ENCODE measurements at regions not wholly inside any gene's neighbourhood (a gene's known extent, or its start where the extent isn't known, plus 50 kb on each side); places are given as distances from the start of the nearest gene placed in this dataset.

DNA sequence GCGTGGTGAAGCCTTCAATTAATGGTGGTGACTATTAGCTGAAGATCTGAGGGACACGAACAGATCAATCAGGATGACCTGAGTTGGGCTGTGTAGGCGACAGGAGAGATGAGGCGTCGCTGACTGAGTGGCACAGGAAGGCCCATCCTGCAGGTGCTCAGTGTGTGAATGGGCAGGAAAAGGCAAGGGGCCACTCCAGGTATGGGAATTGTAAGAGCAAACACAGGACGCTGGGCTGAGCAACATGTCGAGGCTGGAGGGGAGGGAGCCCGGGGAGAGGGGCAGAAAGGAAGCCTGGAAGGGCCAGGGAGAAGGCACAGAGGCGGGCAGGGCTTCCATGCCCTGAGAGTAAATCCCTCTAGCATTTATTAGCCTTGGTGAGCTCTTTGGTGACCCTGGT lies 151.0 kb downstream of the VEGFA start:
- TF ChIP-seq, protein P1, sequence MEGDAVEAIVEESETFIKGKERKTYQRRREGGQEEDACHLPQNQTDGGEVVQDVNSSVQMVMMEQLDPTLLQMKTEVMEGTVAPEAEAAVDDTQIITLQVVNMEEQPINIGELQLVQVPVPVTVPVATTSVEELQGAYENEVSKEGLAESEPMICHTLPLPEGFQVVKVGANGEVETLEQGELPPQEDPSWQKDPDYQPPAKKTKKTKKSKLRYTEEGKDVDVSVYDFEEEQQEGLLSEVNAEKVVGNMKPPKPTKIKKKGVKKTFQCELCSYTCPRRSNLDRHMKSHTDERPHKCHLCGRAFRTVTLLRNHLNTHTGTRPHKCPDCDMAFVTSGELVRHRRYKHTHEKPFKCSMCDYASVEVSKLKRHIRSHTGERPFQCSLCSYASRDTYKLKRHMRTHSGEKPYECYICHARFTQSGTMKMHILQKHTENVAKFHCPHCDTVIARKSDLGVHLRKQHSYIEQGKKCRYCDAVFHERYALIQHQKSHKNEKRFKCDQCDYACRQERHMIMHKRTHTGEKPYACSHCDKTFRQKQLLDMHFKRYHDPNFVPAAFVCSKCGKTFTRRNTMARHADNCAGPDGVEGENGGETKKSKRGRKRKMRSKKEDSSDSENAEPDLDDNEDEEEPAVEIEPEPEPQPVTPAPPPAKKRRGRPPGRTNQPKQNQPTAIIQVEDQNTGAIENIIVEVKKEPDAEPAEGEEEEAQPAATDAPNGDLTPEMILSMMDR (IDR thresholded peaks at IDR 0.05; ENCODE audit: insufficient read depth, low read length, poor library complexity, severe bottlenecking) = no peak
- no peak for TF ChIP-seq EZH2phosphoT487 (conservative IDR thresholded peaks at IDR 0.05; ENCODE audit: low read length)

Data from SU-DHL-6 (cell line).